H1 (cell line): ENCODE measurements at regions not wholly inside any gene's neighbourhood (a gene's known extent, or its start where the extent isn't known, plus 50 kb on each side); places are given as distances from the start of the nearest gene placed in this dataset.
A peak's percentile ranks its signal among the peaks of the same experiment; 100 is the strongest.

ENCODE experiments used
- CTCF ChIA-PET: fragments of 300-600 bp; sonication (Branson Sonifier 250); formaldehyde crosslinking; loops from one replicate; lab custom pipeline; 2021; ENCODE audit not compliant: partially characterized antibody; lab: Charles Lee
- POLR2A ChIA-PET: fragments of 300-600 bp; sonication (Branson Sonifier 250); formaldehyde crosslinking; loops from one replicate; lab custom pipeline; 2021; ENCODE audit warnings: inconsistent platforms; ENCODE audit not compliant: partially characterized antibody; lab: Charles Lee
- DNase-seq, 2 experiments: peaks; one replicate each; pipeline versions ENCODE4 v3.0.0 to v3.0.0-alpha.2; 2010 to 2022; ENCODE audit warnings: low spot score in 2 of 2, low read depth in 1 of 2, mixed read lengths in 1 of 2
- FAIRE-seq: peaks from 2 replicates; lab custom pipeline; 2011; peaks lifted over from hg19 to GRCh38; lab: Jason Lieb, UNC
- H2AFZ ChIP-seq: 2 replicates; pipeline ENCODE4 v1.8.1; 2012; ENCODE audit warnings: low read length, inconsistent platforms
- H2AK5ac ChIP-seq: 2 replicates; pipeline ENCODE4 v1.6.1; 2013; ENCODE audit warnings: low read depth, low read length
- H2BK120ac ChIP-seq: replicated peaks from 2 replicates; pipeline ENCODE3; 2013; ENCODE audit warnings: low read depth, low read length, inconsistent platforms
- H2BK12ac ChIP-seq: 2 replicates; pipeline ENCODE4 v1.6.1; 2013; ENCODE audit warnings: low read depth, low read length
- H2BK15ac ChIP-seq: 2 replicates; pipeline ENCODE4 v1.6.1; 2013; ENCODE audit warnings: low read length
- H2BK20ac ChIP-seq: 2 replicates; pipeline ENCODE4 v1.6.1; 2013; ENCODE audit warnings: low read length
- H2BK5ac ChIP-seq: 2 replicates; pipeline ENCODE4 v1.6.1; 2013; ENCODE audit warnings: low read depth, low read length
- H3K14ac ChIP-seq: 2 replicates; pipeline ENCODE4 v1.6.1; 2013; ENCODE audit warnings: inconsistent platforms; ENCODE audit not compliant: insufficient read length
- H3K18ac ChIP-seq: 2 replicates; pipeline ENCODE4 v1.6.1; 2013; ENCODE audit warnings: low read length; ENCODE audit errors: extremely low read depth
- H3K23ac ChIP-seq: 2 replicates; pipeline ENCODE4 v1.6.1; 2013; ENCODE audit warnings: inconsistent platforms; ENCODE audit not compliant: insufficient read length
- H3K23me2 ChIP-seq: 2 replicates; pipeline ENCODE4 v1.6.1; 2013; ENCODE audit warnings: low read depth, low read length
- H3K27ac ChIP-seq: 2 replicates; pipeline ENCODE4 v1.6.1; 2011; ENCODE audit warnings: low read depth, low read length, inconsistent platforms
- H3K27me3 ChIP-seq, 4 experiments: replicated peaks in 1 of 4; 1 replicate in 1 of 4; 2 replicates in 3 of 4; pipeline versions ENCODE4 v1.6.1 to v1.8.1; 2011 to 2013; ENCODE audit warnings: low read length in 3 of 4, mild to moderate bottlenecking in 3 of 4, inconsistent platforms in 2 of 4, mixed read lengths in 2 of 4, moderate library complexity in 1 of 4; ENCODE audit not compliant: control insufficient read depth in 3 of 4, insufficient read depth in 3 of 4; ENCODE audit errors: extremely low read depth in 1 of 4
- H3K36me3 ChIP-seq, 4 experiments: 2 replicates each; pipeline versions ENCODE4 v1.6.1 to v1.8.1; 2011 to 2013; ENCODE audit warnings: mild to moderate bottlenecking in 4 of 4, low read length in 3 of 4, moderate library complexity in 2 of 4, control low read depth in 1 of 4, inconsistent platforms in 1 of 4; ENCODE audit not compliant: insufficient read depth in 4 of 4, control insufficient read depth in 2 of 4
- H3K4ac ChIP-seq: replicated peaks from 2 replicates; pipeline ENCODE3; 2013; ENCODE audit warnings: low read length, low read depth, mixed read lengths, inconsistent platforms; ENCODE audit not compliant: insufficient read length
- H3K4me1 ChIP-seq, 4 experiments: replicated peaks in 1 of 4; 1 replicate in 1 of 4; 2 replicates in 3 of 4; pipeline versions ENCODE4 v1.6.1 to v1.8.1; 2011 to 2013; ENCODE audit warnings: low read length in 3 of 4, inconsistent platforms in 2 of 4, mixed read lengths in 1 of 4; ENCODE audit not compliant: insufficient read depth in 4 of 4, control insufficient read depth in 3 of 4
- H3K4me2 ChIP-seq, 2 experiments: 2 replicates each; pipeline versions ENCODE4 v1.6.1 to v1.8.1; 2011 to 2013; ENCODE audit warnings: low read depth in 2 of 2, low read length in 2 of 2, control low read depth in 1 of 2, inconsistent platforms in 1 of 2, mild to moderate bottlenecking in 1 of 2; ENCODE audit not compliant: insufficient read depth in 1 of 2
- H3K4me3 ChIP-seq, 4 experiments: fragments of 200-600, 300-600 bp in 1 of 4; sonication (generic), shearing (Covaris generic), sonication (Bioruptor Twin) in 1 of 4; 2 replicates each; pipeline versions ENCODE4 v1.5.1 to v1.8.1; 2011 to 2016; ENCODE audit warnings: low read length in 4 of 4, low read depth in 3 of 4, control low read depth in 2 of 4, inconsistent platforms in 2 of 4, mild to moderate bottlenecking in 2 of 4, mixed read lengths in 1 of 4, moderate library complexity in 1 of 4; ENCODE audit not compliant: insufficient read depth in 2 of 4; ENCODE audit errors: extremely low read depth in 1 of 4
- H3K56ac ChIP-seq: replicated peaks from 2 replicates; pipeline ENCODE3; 2013; ENCODE audit warnings: low read depth, mild to moderate bottlenecking, mixed read lengths, low read length, inconsistent platforms; ENCODE audit not compliant: insufficient read length
- H3K79me1 ChIP-seq: 2 replicates; pipeline ENCODE4 v1.6.1; 2013; ENCODE audit warnings: low read depth, low read length, control low read depth
- H3K79me2 ChIP-seq, 2 experiments: 2 replicates each; pipeline versions ENCODE4 v1.6.1 to v1.8.1; 2012 to 2013; ENCODE audit warnings: low read length in 2 of 2, mild to moderate bottlenecking in 2 of 2, inconsistent platforms in 1 of 2; ENCODE audit not compliant: insufficient read depth in 2 of 2, control insufficient read depth in 1 of 2
- H3K9ac ChIP-seq, 4 experiments: replicated peaks in 1 of 4; 1 replicate in 1 of 4; 2 replicates in 3 of 4; pipeline versions ENCODE4 v1.6.1 to v1.8.1; 2011 to 2013; ENCODE audit warnings: low read depth in 3 of 4, low read length in 3 of 4, control low read depth in 2 of 4, mild to moderate bottlenecking in 2 of 4, moderate library complexity in 2 of 4, inconsistent platforms in 1 of 4; ENCODE audit errors: extremely low read depth in 1 of 4
- H3K9me3 ChIP-seq, 2 experiments: 2 replicates each; pipeline versions ENCODE4 v1.6.1 to v1.8.1; 2012 to 2013; ENCODE audit warnings: mild to moderate bottlenecking in 2 of 2, moderate library complexity in 2 of 2, control low read depth in 1 of 2, inconsistent platforms in 1 of 2, low read depth in 1 of 2, low read length in 1 of 2, mixed read lengths in 1 of 2; ENCODE audit not compliant: insufficient read depth in 2 of 2
- H4K20me1 ChIP-seq, 2 experiments: replicated peaks in 1 of 2; 2 replicates each; pipeline versions ENCODE3 to v1.8.1; 2011 to 2013; ENCODE audit warnings: inconsistent platforms in 2 of 2, low read length in 2 of 2, mild to moderate bottlenecking in 1 of 2; ENCODE audit not compliant: insufficient read depth in 2 of 2, control insufficient read depth in 1 of 2
- H4K5ac ChIP-seq: 2 replicates; pipeline ENCODE4 v1.6.1; 2013; ENCODE audit warnings: low read length, low read depth, mixed read lengths, inconsistent platforms; ENCODE audit not compliant: insufficient read length
- H4K8ac ChIP-seq: 2 replicates; pipeline ENCODE4 v1.8.0; 2013; ENCODE audit warnings: mild to moderate bottlenecking, moderate library complexity, low read length, inconsistent platforms; ENCODE audit not compliant: insufficient read depth; ENCODE audit errors: extremely low read depth
- H4K91ac ChIP-seq: replicated peaks from 2 replicates; pipeline ENCODE3; 2013; ENCODE audit warnings: low read length, mixed read lengths, inconsistent platforms; ENCODE audit not compliant: insufficient read length
- SIN3A ChIP-seq, 2 experiments: IDR thresholded peaks in 1 of 2; conservative IDR thresholded peaks in 1 of 2; 2 replicates each; pipeline ENCODE4 v1.6.1; 2011 to 2012; ENCODE audit warnings: low read length in 2 of 2, improper control_type of control experiment in 1 of 2, low read depth in 1 of 2, mild to moderate bottlenecking in 1 of 2
- WGBS, 2 experiments: shearing (Covaris generic) in 1 of 2; methylation state at CpG; one replicate each; pipeline versions ENCODE4 v1.1.6 to v1.1.7; 2013 to 2015; ENCODE audit warnings: low lambda C conversion rate in 2 of 2, mixed read lengths in 2 of 2, inconsistent platforms in 1 of 2, low coverage in 1 of 2, missing lambda C conversion rate in 1 of 2; ENCODE audit not compliant: insufficient replicate concordance in 2 of 2, insufficient coverage in 1 of 2, insufficient read length in 1 of 2; ENCODE audit errors: extremely low coverage in 1 of 2, missing lambda C conversion rate in 1 of 2; 5-methylcytosine and 5-hydroxymethylcytosine counted together

DNA sequence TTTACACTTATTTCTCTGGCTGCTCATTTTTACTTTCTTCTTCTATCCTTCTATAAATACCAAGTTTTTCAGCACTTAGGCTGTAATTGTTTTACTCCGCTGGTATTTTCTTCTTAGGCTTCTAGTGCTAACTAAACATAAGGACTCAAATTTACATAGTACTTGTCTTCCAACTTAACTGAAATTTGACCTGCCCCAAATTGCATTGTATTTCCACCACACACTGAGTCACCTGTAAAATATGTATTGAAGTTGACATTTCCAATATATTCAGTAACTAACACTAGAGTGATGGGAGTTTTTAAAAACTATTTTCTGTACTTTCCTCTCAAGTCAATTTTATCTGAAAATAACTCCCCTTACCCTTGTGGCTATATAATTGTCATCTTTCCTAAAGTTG is 1794.1 kb upstream of the RAG2 start:
- H4K20me1 ChIP-seq, result no peaks in the 10 kb centered on the region
- no peak overlapping the region for H2BK15ac ChIP-seq
- H2BK20ac ChIP-seq, result no peak overlapping the region
- H3K4me1 ChIP-seq, result no peaks in the 10 kb centered on the region; a peak in 1 of 7 replicates
- H2BK12ac ChIP-seq, result no peak overlapping the region
- no peaks in the 10 kb centered on the region for H3K79me1 ChIP-seq
- no peak overlapping the region for H3K56ac ChIP-seq
- H3K27ac ChIP-seq, result no peak overlapping the region
- FAIRE-seq, result no peak
- H3K27me3 ChIP-seq, result no peaks in the 10 kb centered on the region
- no peak overlapping the region for H3K14ac ChIP-seq
- no peak overlapping the region for H4K8ac ChIP-seq
- H3K79me2 ChIP-seq, result no peaks in the 10 kb centered on the region
- H3K4ac ChIP-seq, result no peak overlapping the region
- H2BK5ac ChIP-seq, result no peak overlapping the region
- POLR2A ChIA-PET, result no interaction called here
- H3K4me2 ChIP-seq, result peak overlapping the region; percentile 9 to 35; a peak in 1 of 4 replicates
- no peaks in the 10 kb centered on the region for H3K23me2 ChIP-seq
- H3K9ac ChIP-seq, result no peak overlapping the region
- no peak overlapping the region for H2BK120ac ChIP-seq
- no peak overlapping the region for H2AFZ ChIP-seq
- H2AK5ac ChIP-seq, result no peak overlapping the region
- H3K4me3 ChIP-seq, result peak overlapping the region in 1 of 4 experiments; percentile 15; a peak in 1 of 8 replicates
- CTCF ChIA-PET, result no interaction called here
- no peak overlapping the region for H4K91ac ChIP-seq
- H3K36me3 ChIP-seq, result no peaks in the 10 kb centered on the region
- H3K18ac ChIP-seq, result no peak overlapping the region
- no peaks in the 10 kb centered on the region for H3K9me3 ChIP-seq
- no peak overlapping the region for H4K5ac ChIP-seq
- no peak for DNase-seq
- WGBS, 2 experiments, result 38% methylated on average over 1 of the region's 1 CpG; no CpG with 5 or more reads in 1 of the 2 experiments
- no peak overlapping the region for H3K23ac ChIP-seq
- TF ChIP-seq SIN3A (conservative IDR thresholded peaks at IDR 0.05 in 1 of 2, IDR thresholded peaks at IDR 0.05 in 1 of 2; ENCODE audit: low read depth in 1 of 2, low read length in 2 of 2), result no peak
